ENCODE measurements at regions not wholly inside any gene's neighbourhood (a gene's known extent, or its start where the extent isn't known, plus 50 kb on each side); places are given as distances from the start of the nearest gene placed in this dataset.

GRCh38 chr2:37869304-37869703 is 55.8 kb upstream of the RMDN2 start:
- DNase-seq = no peak

- no peak for DNase-seq
Measured at GRCh38 chr2:37869771-37870170, 55.3 kb upstream of the RMDN2 start.

- DNase-seq = no peak
Measured at GRCh38 chr2:37870829-37871228, 54.3 kb upstream of the RMDN2 start.

- DNase-seq = no peak
Measured at GRCh38 chr2:37871456-37872191, 53.5 kb upstream of the RMDN2 start.

GRCh38 chr2:37872192-37872750 is 52.8 kb upstream of the RMDN2 start:
- DNase-seq = no peak

GRCh38 chr2:37873229-37873628 is 51.9 kb upstream of the RMDN2 start:
- no peak for DNase-seq

GRCh38 chr2:37873749-37874330 is 51.2 kb upstream of the RMDN2 start:
- no peak for DNase-seq

GRCh38 chr2:37874470-37874869 is 50.6 kb upstream of the RMDN2 start:
- DNase-seq = no peak

Measured in NCI-H1092 (cell line).